ENCODE measurements at regions not wholly inside any gene's neighbourhood (a gene's known extent, or its start where the extent isn't known, plus 50 kb on each side); places are given as distances from the start of the nearest gene placed in this dataset.

- TF ChIP-seq EZH2 (IDR thresholded peaks at IDR 0.05; ENCODE audit: low read depth) (no peak), CTCF (conservative IDR thresholded peaks at IDR 0.05) (no peak)
These were observed 61.9 kb upstream of the SLC25A43 start for GRCh38 chrX:119337201-119337600.

Measured in PC-9 (cell line).